Loucy (cell line): ENCODE measurements at regions not wholly inside any gene's neighbourhood (a gene's known extent, or its start where the extent isn't known, plus 50 kb on each side); places are given as distances from the start of the nearest gene placed in this dataset.

Experiments
- H2AFZ ChIP-seq: fragments of 200-600 bp; sonication (generic); 2 replicates; pipeline ENCODE4 v1.6.0; 2016; ENCODE audit warnings: antibody characterized with exemption, mild to moderate bottlenecking, low read length, moderate library complexity
- H3F3A ChIP-seq: fragments of 200-600 bp; 2 replicates; pipeline ENCODE4 v1.6.0; 2016; ENCODE audit warnings: antibody characterized with exemption, low read depth, mild to moderate bottlenecking
- H3K27me3 ChIP-seq: fragments of 200-600 bp; sonication (generic); 2 replicates; pipeline ENCODE4 v1.6.1; 2014; ENCODE audit warnings: low read length, mild to moderate bottlenecking; ENCODE audit not compliant: insufficient read depth, poor library complexity, severe bottlenecking
- H3K36me3 ChIP-seq: fragments of 200-600 bp; sonication (generic); 2 replicates; pipeline ENCODE4 v1.6.1; 2016; ENCODE audit warnings: low read length; ENCODE audit not compliant: insufficient read depth
- H3K4me1 ChIP-seq: fragments of 200-600 bp; sonication (generic); 2 replicates; pipeline ENCODE4 v1.5.1; 2014; ENCODE audit warnings: low read length, mild to moderate bottlenecking; ENCODE audit not compliant: insufficient read depth, poor library complexity, severe bottlenecking
- H3K4me2 ChIP-seq: fragments of 200-600 bp; sonication (generic); 2 replicates; pipeline ENCODE4 v1.6.0; 2014; ENCODE audit warnings: antibody characterized with exemption, low read length, low read depth, mild to moderate bottlenecking; ENCODE audit not compliant: poor library complexity, severe bottlenecking
- H3K4me3 ChIP-seq: fragments of 200-600 bp; sonication (generic); 2 replicates; pipeline ENCODE4 v1.5.1; 2014; ENCODE audit warnings: low read length, mild to moderate bottlenecking, mixed read lengths; ENCODE audit not compliant: poor library complexity, severe bottlenecking
- H3K79me2 ChIP-seq: fragments of 200-600 bp; sonication (generic); 2 replicates; pipeline ENCODE4 v1.6.1; 2014; ENCODE audit warnings: low read length; ENCODE audit not compliant: insufficient read depth
- H3K9ac ChIP-seq: fragments of 200-600 bp; sonication (generic); 2 replicates; pipeline ENCODE4 v1.6.0; 2014; ENCODE audit warnings: mild to moderate bottlenecking, low read depth, low read length, moderate library complexity; ENCODE audit not compliant: poor library complexity, severe bottlenecking
- H3K9me2 ChIP-seq: fragments of 200-600 bp; sonication (generic); replicated peaks from 2 replicates; pipeline ENCODE4 v1.6.1; 2016; ENCODE audit warnings: low read depth, low read length, mixed read lengths
- H3K9me3 ChIP-seq: fragments of 200-600 bp; sonication (generic); 2 replicates; pipeline ENCODE4 v1.6.1; 2014; ENCODE audit warnings: mild to moderate bottlenecking, antibody characterized with exemption, low read length, low read depth; ENCODE audit not compliant: insufficient read depth
- H4K20me1 ChIP-seq: fragments of 200-600 bp; sonication (generic); 2 replicates; pipeline ENCODE4 v1.6.0; 2014; ENCODE audit warnings: antibody characterized with exemption, low read length, mild to moderate bottlenecking; ENCODE audit not compliant: insufficient read depth, poor library complexity, severe bottlenecking
- EZH2phosphoT487 ChIP-seq: fragments of 200-600 bp; IDR thresholded peaks from 2 replicates; pipeline ENCODE4 v1.6.1; 2018; ENCODE audit warnings: antibody characterized with exemption, mild to moderate bottlenecking, moderate library complexity, borderline replicate concordance
- TF ChIP-seq, protein P1 (sequence below): fragments of 200-600 bp; sonication (generic); conservative IDR thresholded peaks from 2 replicates; pipeline ENCODE4 v1.5.1; 2014; ENCODE audit warnings: mild to moderate bottlenecking, antibody characterized with exemption, low read length

DNA sequence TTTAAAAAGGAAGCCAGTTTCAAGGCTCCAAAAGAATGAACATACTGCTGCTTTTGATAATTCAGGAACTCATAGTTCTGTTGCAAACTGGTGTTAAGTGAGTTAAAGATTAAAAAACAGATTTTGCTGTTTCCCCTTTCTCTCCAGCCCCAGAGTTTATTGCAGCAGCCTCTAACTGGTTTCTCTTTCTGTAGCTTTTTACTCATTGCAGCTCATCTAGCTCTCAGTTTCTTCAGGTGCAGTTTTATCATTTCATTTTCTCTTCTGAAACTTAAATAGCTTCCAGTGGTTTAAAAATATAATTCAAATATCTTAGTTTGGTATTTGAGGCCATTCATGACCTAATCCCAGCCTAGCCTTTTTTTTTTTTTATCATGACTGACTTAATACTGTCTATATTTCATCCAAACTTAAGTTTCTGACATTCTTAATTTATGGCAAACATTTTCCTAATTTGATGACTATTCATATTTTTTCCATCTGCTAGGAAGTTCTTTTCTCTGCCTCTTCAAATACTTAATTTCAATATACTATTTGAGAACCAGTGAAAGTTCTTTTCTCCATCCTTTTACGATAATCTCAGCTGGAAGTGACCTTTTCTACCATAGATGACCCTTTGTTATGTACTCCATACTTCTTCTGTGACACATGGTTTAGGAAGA, 252.7 kb upstream of the GRIA1 start:
- H3K79me2 ChIP-seq, result no peaks in the 10 kb centered on the region
- no peaks in the 10 kb centered on the region for H3F3A ChIP-seq
- no peak overlapping the region for H3K9ac ChIP-seq
- TF ChIP-seq EZH2phosphoT487, result no peak
- TF ChIP-seq, protein P1, sequence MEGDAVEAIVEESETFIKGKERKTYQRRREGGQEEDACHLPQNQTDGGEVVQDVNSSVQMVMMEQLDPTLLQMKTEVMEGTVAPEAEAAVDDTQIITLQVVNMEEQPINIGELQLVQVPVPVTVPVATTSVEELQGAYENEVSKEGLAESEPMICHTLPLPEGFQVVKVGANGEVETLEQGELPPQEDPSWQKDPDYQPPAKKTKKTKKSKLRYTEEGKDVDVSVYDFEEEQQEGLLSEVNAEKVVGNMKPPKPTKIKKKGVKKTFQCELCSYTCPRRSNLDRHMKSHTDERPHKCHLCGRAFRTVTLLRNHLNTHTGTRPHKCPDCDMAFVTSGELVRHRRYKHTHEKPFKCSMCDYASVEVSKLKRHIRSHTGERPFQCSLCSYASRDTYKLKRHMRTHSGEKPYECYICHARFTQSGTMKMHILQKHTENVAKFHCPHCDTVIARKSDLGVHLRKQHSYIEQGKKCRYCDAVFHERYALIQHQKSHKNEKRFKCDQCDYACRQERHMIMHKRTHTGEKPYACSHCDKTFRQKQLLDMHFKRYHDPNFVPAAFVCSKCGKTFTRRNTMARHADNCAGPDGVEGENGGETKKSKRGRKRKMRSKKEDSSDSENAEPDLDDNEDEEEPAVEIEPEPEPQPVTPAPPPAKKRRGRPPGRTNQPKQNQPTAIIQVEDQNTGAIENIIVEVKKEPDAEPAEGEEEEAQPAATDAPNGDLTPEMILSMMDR, result no peak
- H4K20me1 ChIP-seq, result no peaks in the 10 kb centered on the region
- H3K36me3 ChIP-seq, result no peaks in the 10 kb centered on the region
- H3K4me1 ChIP-seq, result no peaks in the 10 kb centered on the region
- no peak overlapping the region for H3K4me2 ChIP-seq
- no peak overlapping the region for H2AFZ ChIP-seq
- no peaks in the 10 kb centered on the region for H3K9me3 ChIP-seq
- no peaks in the 10 kb centered on the region for H3K27me3 ChIP-seq
- H3K9me2 ChIP-seq, result no peaks in the 10 kb centered on the region
- no peak overlapping the region for H3K4me3 ChIP-seq

DNA sequence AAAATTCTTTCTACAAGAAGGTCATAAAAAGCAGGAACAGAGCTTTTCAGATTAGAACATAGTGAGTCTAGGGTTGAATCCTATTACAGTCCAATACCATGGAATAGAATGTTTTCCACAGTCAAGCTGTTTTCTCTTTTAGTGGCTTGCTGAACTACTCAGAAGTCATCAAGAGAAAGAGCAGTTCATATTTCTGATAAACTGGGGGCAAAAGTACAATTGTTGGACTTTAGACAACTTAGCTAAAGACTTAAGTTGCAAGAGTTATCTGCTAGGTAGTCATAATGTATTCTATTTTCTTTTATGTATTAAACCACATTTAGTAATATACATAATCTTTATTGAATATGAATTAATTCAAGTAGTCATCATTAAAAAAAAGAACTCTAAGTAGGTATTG, 233.1 kb upstream of the GRIA1 start:
- no peaks in the 10 kb centered on the region for H3K79me2 ChIP-seq
- H3K9me3 ChIP-seq, result no peaks in the 10 kb centered on the region
- no peak overlapping the region for H3K9ac ChIP-seq
- TF ChIP-seq EZH2phosphoT487, result no peak
- TF ChIP-seq, protein P1, result no peak
- H3K4me2 ChIP-seq, result no peak overlapping the region
- no peaks in the 10 kb centered on the region for H3F3A ChIP-seq
- no peaks in the 10 kb centered on the region for H3K4me1 ChIP-seq
- no peaks in the 10 kb centered on the region for H3K9me2 ChIP-seq
- H4K20me1 ChIP-seq, result no peaks in the 10 kb centered on the region
- no peak overlapping the region for H2AFZ ChIP-seq
- H3K27me3 ChIP-seq, result no peaks in the 10 kb centered on the region
- no peaks in the 10 kb centered on the region for H3K36me3 ChIP-seq
- H3K4me3 ChIP-seq, result no peak overlapping the region

DNA sequence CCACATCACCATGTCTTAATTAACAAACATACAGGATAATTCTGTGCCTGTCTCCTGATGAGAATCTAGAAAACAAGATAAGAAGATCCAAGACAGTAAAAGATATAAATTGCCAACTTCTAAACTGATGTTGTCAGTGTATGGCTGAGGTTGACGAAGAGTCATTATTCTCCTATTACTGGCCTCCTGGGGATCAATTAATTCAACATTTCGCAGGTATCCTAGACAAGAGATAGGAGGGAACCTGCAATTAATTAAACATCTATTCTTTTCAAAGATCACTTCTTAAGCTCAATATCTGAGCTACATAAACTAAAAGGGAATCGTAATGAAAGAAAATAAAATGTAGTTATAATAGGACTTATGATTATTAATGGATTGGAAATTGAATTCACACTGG, 232.0 kb upstream of the GRIA1 start:
- Histone ChIP-seq H4K20me1 (no peaks in the 10 kb centered on the region), H3K4me2 (no peak overlapping the region), H3K4me1 (no peaks in the 10 kb centered on the region), H3K4me3 (no peak overlapping the region), H3K9me2 (no peaks in the 10 kb centered on the region), H3K9ac (no peak overlapping the region), H3K27me3 (no peaks in the 10 kb centered on the region), H3F3A (no peaks in the 10 kb centered on the region), H3K9me3 (no peaks in the 10 kb centered on the region), H2AFZ (no peak overlapping the region), H3K36me3 (no peaks in the 10 kb centered on the region), H3K79me2 (no peaks in the 10 kb centered on the region)
- TF ChIP-seq, protein P1, result no peak
- no peak for TF ChIP-seq EZH2phosphoT487
